HG03175 (cell line): ENCODE measurements at regions not wholly inside any gene's neighbourhood (a gene's known extent, or its start where the extent isn't known, plus 50 kb on each side); places are given as distances from the start of the nearest gene placed in this dataset.

Experiments
- ATAC-seq: cut with Tn5 transposase; IDR thresholded peaks from one replicate; pipeline ENCODE4 v1.9.1; 2021; ENCODE audit warnings: mild to moderate bottlenecking, moderate library complexity; ENCODE audit not compliant: unreplicated experiment

- ATAC-seq, result no peak
These were observed 336.4 kb upstream of the SLIT2 start for GRCh38 chr4:19915276-19915675.

GRCh38 chr4:19913650-19914049 is 338.1 kb upstream of the SLIT2 start:
- no peak for ATAC-seq

- no peak for ATAC-seq
These were observed 340.7 kb upstream of the SLIT2 start for GRCh38 chr4:19910861-19911525.

- ATAC-seq, result no peak
These were observed 346.7 kb upstream of the SLIT2 start for GRCh38 chr4:19905024-19905423.

- no peak for ATAC-seq
These were observed 363.1 kb upstream of the SLIT2 start for GRCh38 chr4:19888587-19888986.

GRCh38 chr4:19883841-19884240 is 367.9 kb upstream of the SLIT2 start:
- no peak for ATAC-seq

- no peak for ATAC-seq
These were observed 371.5 kb upstream of the SLIT2 start for GRCh38 chr4:19880206-19880605.

- ATAC-seq, result no peak
These were observed 372.4 kb upstream of the SLIT2 start for GRCh38 chr4:19879330-19879729.

- no peak for ATAC-seq
These were observed 393.7 kb upstream of the SLIT2 start for GRCh38 chr4:19857991-19858390.

- no peak for ATAC-seq
These were observed 394.3 kb upstream of the SLIT2 start for GRCh38 chr4:19857380-19857779.

GRCh38 chr4:19850909-19851308 is 400.8 kb upstream of the SLIT2 start:
- ATAC-seq, result no peak

GRCh38 chr4:19844446-19844845 is 407.3 kb upstream of the SLIT2 start:
- no peak for ATAC-seq

- no peak for ATAC-seq
These were observed 409.2 kb upstream of the SLIT2 start for GRCh38 chr4:19842471-19842870.

GRCh38 chr4:19838858-19839257 is 412.8 kb upstream of the SLIT2 start:
- no peak for ATAC-seq

- ATAC-seq, result no peak
These were observed 416.3 kb upstream of the SLIT2 start for GRCh38 chr4:19835429-19835828.

- no peak for ATAC-seq
These were observed 419.3 kb upstream of the SLIT2 start for GRCh38 chr4:19832411-19832810.

- ATAC-seq, result no peak
These were observed 419.9 kb upstream of the SLIT2 start for GRCh38 chr4:19831644-19832285.

GRCh38 chr4:19829101-19829500 is 422.6 kb upstream of the SLIT2 start:
- ATAC-seq, result no peak

- no peak for ATAC-seq
These were observed 427.9 kb upstream of the SLIT2 start for GRCh38 chr4:19823781-19824180.

- ATAC-seq, result no peak
These were observed 432.0 kb upstream of the SLIT2 start for GRCh38 chr4:19819737-19820136.

GRCh38 chr4:19809989-19810388 is 441.7 kb upstream of the SLIT2 start:
- no peak for ATAC-seq

GRCh38 chr4:19807505-19807904 is 444.2 kb upstream of the SLIT2 start:
- ATAC-seq, result no peak

GRCh38 chr4:19806865-19807264 is 444.8 kb upstream of the SLIT2 start:
- no peak for ATAC-seq
